22Rv1 (cell line): ENCODE measurements at regions not wholly inside any gene's neighbourhood (a gene's known extent, or its start where the extent isn't known, plus 50 kb on each side); places are given as distances from the start of the nearest gene placed in this dataset.

Experiments
- ZFX ChIP-seq: fragments of 450-650 bp; IDR thresholded peaks from 2 replicates; pipeline ENCODE4 v1.6.1; 2017; ENCODE audit warnings: antibody characterized with exemption, borderline replicate concordance
- TF ChIP-seq, protein P1 (sequence below): fragments of 450-650 bp; IDR thresholded peaks from 2 replicates; pipeline ENCODE4 v1.5.1; 2017; ENCODE audit warnings: mild to moderate bottlenecking

- TF ChIP-seq, protein P1, sequence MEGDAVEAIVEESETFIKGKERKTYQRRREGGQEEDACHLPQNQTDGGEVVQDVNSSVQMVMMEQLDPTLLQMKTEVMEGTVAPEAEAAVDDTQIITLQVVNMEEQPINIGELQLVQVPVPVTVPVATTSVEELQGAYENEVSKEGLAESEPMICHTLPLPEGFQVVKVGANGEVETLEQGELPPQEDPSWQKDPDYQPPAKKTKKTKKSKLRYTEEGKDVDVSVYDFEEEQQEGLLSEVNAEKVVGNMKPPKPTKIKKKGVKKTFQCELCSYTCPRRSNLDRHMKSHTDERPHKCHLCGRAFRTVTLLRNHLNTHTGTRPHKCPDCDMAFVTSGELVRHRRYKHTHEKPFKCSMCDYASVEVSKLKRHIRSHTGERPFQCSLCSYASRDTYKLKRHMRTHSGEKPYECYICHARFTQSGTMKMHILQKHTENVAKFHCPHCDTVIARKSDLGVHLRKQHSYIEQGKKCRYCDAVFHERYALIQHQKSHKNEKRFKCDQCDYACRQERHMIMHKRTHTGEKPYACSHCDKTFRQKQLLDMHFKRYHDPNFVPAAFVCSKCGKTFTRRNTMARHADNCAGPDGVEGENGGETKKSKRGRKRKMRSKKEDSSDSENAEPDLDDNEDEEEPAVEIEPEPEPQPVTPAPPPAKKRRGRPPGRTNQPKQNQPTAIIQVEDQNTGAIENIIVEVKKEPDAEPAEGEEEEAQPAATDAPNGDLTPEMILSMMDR: no peak
- TF ChIP-seq ZFX: no peak
Measured at GRCh38 chr20:36084356-36084755, 70.2 kb upstream of the EPB41L1 start.
